ENCODE measurements at regions not wholly inside any gene's neighbourhood (a gene's known extent, or its start where the extent isn't known, plus 50 kb on each side); places are given as distances from the start of the nearest gene placed in this dataset.

DNA sequence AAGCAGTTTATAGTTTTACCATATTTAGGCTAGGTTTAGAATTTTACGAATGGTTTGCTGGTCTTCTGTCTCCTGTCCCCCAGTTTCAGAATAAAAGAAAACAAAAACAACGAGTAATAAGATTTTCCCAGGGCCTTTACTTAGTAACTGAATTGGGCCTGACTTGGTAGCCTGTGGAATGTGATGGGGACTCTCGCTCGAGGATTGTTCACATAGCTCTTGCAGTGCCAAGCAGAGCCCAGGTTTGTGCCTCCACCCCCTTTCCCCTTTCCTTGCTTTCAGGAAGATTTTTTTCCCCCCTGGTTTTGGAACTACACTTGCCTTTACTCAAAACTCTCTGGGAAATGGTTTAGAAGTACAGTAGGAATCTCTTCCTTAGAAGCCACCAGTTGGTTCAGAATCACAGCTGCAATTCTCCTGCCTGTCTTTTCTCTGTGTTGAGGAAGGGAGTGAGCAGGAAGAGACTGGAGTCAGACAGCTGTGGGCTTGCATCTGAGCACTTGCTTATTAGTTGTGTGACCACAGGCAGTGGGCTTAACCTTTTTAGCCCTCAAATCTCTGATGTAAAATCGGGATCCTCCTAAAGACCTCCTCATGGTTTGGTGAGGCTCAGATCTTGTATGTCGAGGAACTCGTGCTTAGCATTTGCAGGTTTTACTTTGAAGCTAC is 501.2 kb downstream of the PCNX1 start:
- Histone ChIP-seq H3K27me3 (ENCODE audit: insufficient read depth, low read length) (no peaks in the 10 kb centered on the region), H3K79me2 (ENCODE audit: control insufficient read depth, insufficient read depth, low read length, unreplicated experiment) (peaks cover 81% of the 10 kb centered on the region), H3K27ac (ENCODE audit: low read depth, low read length) (no peak overlapping the region), H3K36me3 (ENCODE audit: insufficient read depth, low read length) (no peaks in the 10 kb centered on the region), H3K4me1 (ENCODE audit: control insufficient read depth, insufficient read depth, low read length, unreplicated experiment) (peaks cover 29% of the 10 kb centered on the region), H2AFZ (ENCODE audit: low read length, unreplicated experiment) (no peak overlapping the region), H3K4me3 (ENCODE audit: low read depth, low read length) (no peak overlapping the region)

GRCh38 chr14:71410578-71411284 is 503.5 kb downstream of the PCNX1 start:
- H3K4me1 ChIP-seq (ENCODE audit: control insufficient read depth, insufficient read depth, low read length, unreplicated experiment), result peaks cover 44% of the 10 kb centered on the region
- peak overlapping the region; percentile 31 for H3K27ac ChIP-seq (ENCODE audit: low read depth, low read length)
- no peak overlapping the region for H3K4me3 ChIP-seq (ENCODE audit: low read depth, low read length)
- H3K27me3 ChIP-seq (ENCODE audit: insufficient read depth, low read length), result no peaks in the 10 kb centered on the region
- no peaks in the 10 kb centered on the region for H3K36me3 ChIP-seq (ENCODE audit: insufficient read depth, low read length)
- no peak overlapping the region for H2AFZ ChIP-seq (ENCODE audit: low read length, unreplicated experiment)
- H3K79me2 ChIP-seq (ENCODE audit: control insufficient read depth, insufficient read depth, low read length, unreplicated experiment), result peaks cover 65% of the 10 kb centered on the region

DNA sequence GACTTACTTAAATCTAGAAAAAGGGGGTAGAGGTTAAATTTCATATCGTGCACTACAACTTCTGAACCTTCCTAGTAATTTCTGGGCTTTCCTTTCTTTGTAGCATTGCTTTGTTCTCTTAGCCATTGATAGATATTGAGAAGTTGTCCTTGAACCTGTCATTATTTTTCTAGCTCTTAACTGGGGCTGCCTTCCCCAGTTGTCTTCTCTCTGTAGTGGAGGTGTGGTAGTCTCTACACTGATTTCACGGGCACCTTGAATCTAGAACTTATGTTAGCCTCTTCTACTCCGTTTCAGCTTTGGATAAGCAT is 504.0 kb downstream of the PCNX1 start:
- Histone ChIP-seq H3K79me2 (ENCODE audit: control insufficient read depth, insufficient read depth, low read length, unreplicated experiment) (peaks cover 64% of the 10 kb centered on the region), H3K27ac (ENCODE audit: low read depth, low read length) (peak overlapping the region; percentile 31), H3K4me3 (ENCODE audit: low read depth, low read length) (0 out of 2 replicates have a peak overlapping the region, but pooled peaks have one; percentile 3), H3K4me1 (ENCODE audit: control insufficient read depth, insufficient read depth, low read length, unreplicated experiment) (peaks cover 48% of the 10 kb centered on the region), H3K36me3 (ENCODE audit: insufficient read depth, low read length) (no peaks in the 10 kb centered on the region), H3K27me3 (ENCODE audit: insufficient read depth, low read length) (no peaks in the 10 kb centered on the region), H2AFZ (ENCODE audit: low read length, unreplicated experiment) (no peak overlapping the region)

GRCh38 chr14:71411738-71412137 is 504.5 kb downstream of the PCNX1 start:
- Histone ChIP-seq H2AFZ (ENCODE audit: low read length, unreplicated experiment) (no peak overlapping the region), H3K4me1 (ENCODE audit: control insufficient read depth, insufficient read depth, low read length, unreplicated experiment) (peaks cover 53% of the 10 kb centered on the region), H3K36me3 (ENCODE audit: insufficient read depth, low read length) (no peaks in the 10 kb centered on the region; the same call in 1 of the 2 replicates), H3K27me3 (ENCODE audit: insufficient read depth, low read length) (no peaks in the 10 kb centered on the region), H3K4me3 (ENCODE audit: low read depth, low read length) (0 out of 2 replicates have a peak overlapping the region, but pooled peaks have one; percentile 3), H3K79me2 (ENCODE audit: control insufficient read depth, insufficient read depth, low read length, unreplicated experiment) (peaks cover 64% of the 10 kb centered on the region), H3K27ac (ENCODE audit: low read depth, low read length) (peak overlapping the region; percentile 31; the same call in 1 of the 2 replicates)

DNA sequence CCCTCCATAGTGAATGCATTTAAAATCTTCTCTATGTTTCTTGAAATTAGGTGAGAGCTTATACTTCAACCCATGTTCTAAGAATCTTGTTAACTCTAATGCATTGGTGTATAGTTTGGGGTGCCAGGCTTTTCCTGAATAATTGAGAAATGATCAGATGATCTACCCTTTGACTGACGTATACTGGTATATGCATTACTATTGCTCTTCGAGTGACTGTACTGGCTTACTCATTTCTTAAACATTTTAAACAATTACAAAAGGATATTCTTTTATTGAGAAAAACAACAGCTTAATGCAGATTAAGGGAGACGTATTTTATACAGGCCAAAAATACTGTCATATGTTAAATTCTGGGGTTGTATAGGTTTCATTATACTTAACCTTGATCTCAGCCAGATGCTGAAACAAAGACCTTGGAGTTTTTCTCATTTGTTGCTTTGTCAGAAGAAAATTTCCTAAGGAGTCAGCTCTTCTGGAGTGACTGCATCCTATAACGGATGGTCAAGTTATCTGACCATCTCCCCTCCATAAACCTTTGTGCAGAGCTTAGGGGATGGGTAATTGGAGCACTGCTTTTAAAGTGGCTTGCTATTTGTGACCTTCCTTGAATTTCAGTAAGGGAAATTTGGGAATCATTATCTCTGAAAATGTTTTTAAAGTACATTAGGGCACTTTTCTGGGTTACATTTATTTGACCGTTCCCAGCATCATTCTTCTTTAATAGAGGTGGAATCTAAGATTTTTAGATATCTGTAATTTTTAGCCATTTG is 507.6 kb downstream of the PCNX1 start:
- no peaks in the 10 kb centered on the region for H3K27me3 ChIP-seq (ENCODE audit: insufficient read depth, low read length)
- peaks cover 40% of the 10 kb centered on the region for H3K79me2 ChIP-seq (ENCODE audit: control insufficient read depth, insufficient read depth, low read length, unreplicated experiment)
- H3K4me3 ChIP-seq (ENCODE audit: low read depth, low read length), result peak overlapping the region; percentile 62
- peak overlapping the region; percentile 66 for H2AFZ ChIP-seq (ENCODE audit: low read length, unreplicated experiment)
- H3K4me1 ChIP-seq (ENCODE audit: control insufficient read depth, insufficient read depth, low read length, unreplicated experiment), result peaks cover 41% of the 10 kb centered on the region
- H3K27ac ChIP-seq (ENCODE audit: low read depth, low read length), result peak overlapping the region; percentile 97
- no peaks in the 10 kb centered on the region; the same call in 1 of the 2 replicates for H3K36me3 ChIP-seq (ENCODE audit: insufficient read depth, low read length)

GRCh38 chr14:71415404-71415690 is 508.1 kb downstream of the PCNX1 start:
- H3K79me2 ChIP-seq (ENCODE audit: control insufficient read depth, insufficient read depth, low read length, unreplicated experiment), result peaks cover 35% of the 10 kb centered on the region
- peak overlapping the region; percentile 97 for H3K27ac ChIP-seq (ENCODE audit: low read depth, low read length)
- no peaks in the 10 kb centered on the region; the same call in none of the 2 replicates for H3K36me3 ChIP-seq (ENCODE audit: insufficient read depth, low read length)
- peak overlapping the region; percentile 62 for H3K4me3 ChIP-seq (ENCODE audit: low read depth, low read length)
- peak overlapping the region; percentile 66 for H2AFZ ChIP-seq (ENCODE audit: low read length, unreplicated experiment)
- peaks cover 40% of the 10 kb centered on the region for H3K4me1 ChIP-seq (ENCODE audit: control insufficient read depth, insufficient read depth, low read length, unreplicated experiment)
- no peaks in the 10 kb centered on the region for H3K27me3 ChIP-seq (ENCODE audit: insufficient read depth, low read length)

- Histone ChIP-seq H3K4me1 (ENCODE audit: control insufficient read depth, insufficient read depth, low read length, unreplicated experiment) (peaks cover 31% of the 10 kb centered on the region), H3K36me3 (ENCODE audit: insufficient read depth, low read length) (no peaks in the 10 kb centered on the region; the same call in none of the 2 replicates), H3K27me3 (ENCODE audit: insufficient read depth, low read length) (no peaks in the 10 kb centered on the region), H3K79me2 (ENCODE audit: control insufficient read depth, insufficient read depth, low read length, unreplicated experiment) (peaks cover 26% of the 10 kb centered on the region), H3K4me3 (ENCODE audit: low read depth, low read length) (no peak overlapping the region), H2AFZ (ENCODE audit: low read length, unreplicated experiment) (no peak overlapping the region), H3K27ac (ENCODE audit: low read depth, low read length) (0 out of 2 replicates have a peak overlapping the region, but pooled peaks have one; percentile 97)
These were observed 509.1 kb downstream of the PCNX1 start for GRCh38 chr14:71416392-71416791.

- Histone ChIP-seq H3K27ac (ENCODE audit: low read depth, low read length) (no peak overlapping the region), H2AFZ (ENCODE audit: low read length, unreplicated experiment) (no peak overlapping the region), H3K4me3 (ENCODE audit: low read depth, low read length) (no peak overlapping the region), H3K79me2 (ENCODE audit: control insufficient read depth, insufficient read depth, low read length, unreplicated experiment) (peaks cover 13% of the 10 kb centered on the region), H3K27me3 (ENCODE audit: insufficient read depth, low read length) (no peaks in the 10 kb centered on the region), H3K4me1 (ENCODE audit: control insufficient read depth, insufficient read depth, low read length, unreplicated experiment) (peaks cover 24% of the 10 kb centered on the region), H3K36me3 (ENCODE audit: insufficient read depth, low read length) (peaks cover 20% of the 10 kb centered on the region)
These were observed 511.4 kb downstream of the PCNX1 start for GRCh38 chr14:71418532-71419245.

- H3K27ac ChIP-seq (ENCODE audit: low read depth, low read length), result no peak overlapping the region
- H3K4me3 ChIP-seq (ENCODE audit: low read depth, low read length), result no peak overlapping the region
- peaks cover 32% of the 10 kb centered on the region for H3K79me2 ChIP-seq (ENCODE audit: control insufficient read depth, insufficient read depth, low read length, unreplicated experiment)
- H3K4me1 ChIP-seq (ENCODE audit: control insufficient read depth, insufficient read depth, low read length, unreplicated experiment), result no peaks in the 10 kb centered on the region
- H2AFZ ChIP-seq (ENCODE audit: low read length, unreplicated experiment), result no peak overlapping the region
- peaks cover 49% of the 10 kb centered on the region for H3K36me3 ChIP-seq (ENCODE audit: insufficient read depth, low read length)
- no peaks in the 10 kb centered on the region for H3K27me3 ChIP-seq (ENCODE audit: insufficient read depth, low read length)
These were observed 508.7 kb upstream of the RGS6 start for GRCh38 chr14:71423481-71423880.

GRCh38 chr14:71424941-71425340 is 507.3 kb upstream of the RGS6 start:
- no peak overlapping the region for H3K4me3 ChIP-seq (ENCODE audit: low read depth, low read length)
- peaks cover 49% of the 10 kb centered on the region for H3K36me3 ChIP-seq (ENCODE audit: insufficient read depth, low read length)
- H3K4me1 ChIP-seq (ENCODE audit: control insufficient read depth, insufficient read depth, low read length, unreplicated experiment), result no peaks in the 10 kb centered on the region
- H2AFZ ChIP-seq (ENCODE audit: low read length, unreplicated experiment), result no peak overlapping the region
- no peak overlapping the region for H3K27ac ChIP-seq (ENCODE audit: low read depth, low read length)
- no peaks in the 10 kb centered on the region for H3K27me3 ChIP-seq (ENCODE audit: insufficient read depth, low read length)
- H3K79me2 ChIP-seq (ENCODE audit: control insufficient read depth, insufficient read depth, low read length, unreplicated experiment), result peaks cover 39% of the 10 kb centered on the region

All from ACC112 (cell line).